Naive thymus-derived CD8-positive, alpha-beta T cell (primary cell): ENCODE measurements at regions not wholly inside any gene's neighbourhood (a gene's known extent, or its start where the extent isn't known, plus 50 kb on each side); places are given as distances from the start of the nearest gene placed in this dataset.
"Not testable (repeated sequence)": the region's sequence is repeated elsewhere in the genome, so short reads cannot be mapped to it uniquely, and the experiment has no call there.

Experiments used
- ATAC-seq, 2 donors: fragments of 150-1000 bp; cut with Tn5 transposase in 1 of 2; sonication (Bioruptor Pico), chemical (Tn5 transposase) in 1 of 2; 1 replicate in 1 of 2; 2 replicates in 1 of 2; pipeline ENCODE4 v1.10.0; 2021; ENCODE audit warnings: mild to moderate bottlenecking in 2 of 2, moderate library complexity in 2 of 2
- POLR2A ChIA-PET: fragments of 350-600 bp; sonication (Branson Sonifier 250); formaldehyde crosslinking; loops from one replicate; lab custom pipeline; 2021; ENCODE audit warnings: antibody characterized with exemption; lab: Charles Lee
- DNase-seq, 10 donors: peaks; one replicate each; pipeline versions ENCODE4 v3.0.0 to v3.0.0-alpha.2; 2020 to 2022
- H3K27ac Mint-ChIP-seq, 10 donors: one replicate each; pipeline ENCODE4 v1.8.0; 2020 to 2022; ENCODE audit warnings: mild to moderate bottlenecking in 10 of 10, mixed read lengths in 10 of 10, moderate library complexity in 4 of 10, inconsistent platforms in 1 of 10
- H3K27me3 Mint-ChIP-seq, 5 donors: one replicate each; pipeline ENCODE4 v1.8.0; 2021 to 2022; ENCODE audit warnings: mixed read lengths in 5 of 5
- H3K36me3 Mint-ChIP-seq, 3 donors: one replicate each; pipeline ENCODE4 v1.8.0; 2020 to 2022; ENCODE audit warnings: mixed read lengths in 3 of 3, mild to moderate bottlenecking in 2 of 3, inconsistent platforms in 1 of 3
- H3K4me1 Mint-ChIP-seq, 4 donors: one replicate each; pipeline ENCODE4 v1.8.0; 2021 to 2022; ENCODE audit warnings: mixed read lengths in 4 of 4
- H3K4me3 Mint-ChIP-seq, 10 donors: one replicate each; pipeline ENCODE4 v1.8.0; 2020 to 2022; ENCODE audit warnings: mild to moderate bottlenecking in 10 of 10, mixed read lengths in 10 of 10, moderate library complexity in 6 of 10, inconsistent platforms in 1 of 10
- H3K9me3 Mint-ChIP-seq, 9 donors: one replicate each; pipeline ENCODE4 v1.8.0; 2020 to 2022; ENCODE audit warnings: mixed read lengths in 9 of 9, mild to moderate bottlenecking in 3 of 9, inconsistent platforms in 1 of 9, moderate library complexity in 1 of 9

DNA sequence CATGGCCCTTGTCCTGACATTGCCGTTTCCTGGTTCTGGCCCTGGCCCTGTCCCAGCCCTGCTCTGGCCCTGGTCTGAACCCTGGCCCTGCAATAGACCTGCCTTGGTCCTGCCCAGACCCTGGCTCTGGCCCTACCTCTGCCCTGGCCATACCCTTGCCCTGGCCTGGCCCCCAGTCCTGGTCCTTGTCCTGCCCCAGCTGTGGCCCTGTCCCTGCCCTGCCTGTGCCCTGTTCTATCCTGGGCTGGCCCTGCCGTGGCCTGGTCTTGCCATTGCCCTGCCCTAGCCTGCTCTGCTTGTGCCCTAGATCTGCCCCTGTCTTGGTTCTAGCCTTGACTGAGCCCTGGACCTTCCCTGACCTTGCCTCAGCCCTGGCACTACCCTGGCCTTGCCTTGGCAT, 1560.1 kb downstream of the RPIA start:
- H3K9me3 Mint-ChIP-seq, result peaks cover 0 to 14% (median 10%) of the 10 kb centered on the region in 9 donors
- H3K4me1 Mint-ChIP-seq, DNase-seq, H3K27ac Mint-ChIP-seq, H3K36me3 Mint-ChIP-seq, H3K4me3 Mint-ChIP-seq, H3K27me3 Mint-ChIP-seq, POLR2A ChIA-PET, ATAC-seq: not testable (repeated sequence)

DNA sequence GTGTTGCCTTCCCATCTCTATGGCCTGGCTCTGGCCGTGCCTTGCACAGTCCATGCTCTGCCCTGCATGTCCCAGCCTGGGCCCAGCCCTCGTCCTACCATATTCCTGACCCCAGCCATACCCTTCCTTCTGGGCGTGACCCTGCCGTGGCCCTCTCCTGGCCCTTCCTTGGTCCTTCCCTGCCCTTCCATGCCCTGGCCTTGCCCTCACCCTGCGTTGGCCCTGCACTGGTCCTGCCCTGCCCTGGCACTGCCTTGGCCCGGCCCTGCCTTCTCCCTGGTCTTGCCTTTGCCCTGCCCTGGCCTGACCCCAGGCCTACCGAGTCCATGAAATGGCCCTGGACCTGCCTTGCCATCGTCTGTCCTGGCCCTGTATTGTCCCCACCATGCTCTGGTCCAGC, 1561.8 kb downstream of the RPIA start:
- DNase-seq, H3K27ac Mint-ChIP-seq, POLR2A ChIA-PET, H3K27me3 Mint-ChIP-seq, ATAC-seq, H3K4me1 Mint-ChIP-seq, H3K4me3 Mint-ChIP-seq: not testable (repeated sequence)
- Mint-ChIP-seq H3K36me3 (peaks cover 0 to 18% (median 0%) of the 10 kb centered on the region in 3 donors), H3K9me3 (peaks cover 6 to 31% (median 19%) of the 10 kb centered on the region in 9 donors)

DNA sequence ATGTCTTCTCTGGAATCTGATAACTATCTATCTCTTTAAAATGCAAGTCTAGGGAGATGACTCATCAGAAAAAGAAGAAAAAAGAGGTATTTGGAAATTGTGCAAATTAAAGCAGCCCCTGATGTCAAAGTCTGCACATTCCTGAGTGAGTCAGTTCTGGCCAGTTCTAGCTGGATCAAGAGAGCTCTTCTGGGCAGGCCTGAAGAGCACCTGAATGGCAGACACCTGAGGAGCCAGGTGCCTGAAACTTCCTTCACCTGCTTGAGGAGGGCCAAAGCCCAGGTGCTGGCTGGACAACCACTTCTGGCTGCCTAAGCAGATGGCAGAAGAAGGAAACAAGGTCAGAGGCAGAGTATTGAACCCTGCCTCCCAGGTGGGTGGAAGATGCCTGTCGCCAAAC, 1575.4 kb downstream of the RPIA start:
- H3K9me3 Mint-ChIP-seq, H3K4me1 Mint-ChIP-seq, H3K36me3 Mint-ChIP-seq, DNase-seq, POLR2A ChIA-PET, ATAC-seq, H3K27me3 Mint-ChIP-seq, H3K4me3 Mint-ChIP-seq, H3K27ac Mint-ChIP-seq: not testable (repeated sequence)

DNA sequence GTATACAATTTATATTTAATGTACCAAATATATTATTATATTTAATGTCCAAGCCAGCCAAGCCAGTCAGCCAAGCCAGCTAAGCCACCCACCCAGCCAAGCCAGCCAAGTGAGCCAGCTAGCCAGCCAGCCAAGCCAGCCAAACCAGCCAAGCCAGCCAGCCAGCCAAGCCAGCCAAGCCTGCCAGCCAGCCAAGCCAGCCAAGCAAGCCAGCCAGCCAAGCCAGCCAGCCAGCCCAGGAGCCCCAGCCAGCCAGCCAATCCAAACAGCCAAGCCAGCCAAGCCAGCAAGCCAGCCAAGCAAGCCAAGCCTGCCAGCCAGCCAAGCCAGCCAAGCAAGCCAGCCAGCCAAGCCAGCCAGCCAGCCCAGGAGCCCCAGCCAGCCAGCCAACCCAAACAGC, 1596.3 kb downstream of the RPIA start:
- ATAC-seq, POLR2A ChIA-PET, DNase-seq: not testable (repeated sequence)

DNA sequence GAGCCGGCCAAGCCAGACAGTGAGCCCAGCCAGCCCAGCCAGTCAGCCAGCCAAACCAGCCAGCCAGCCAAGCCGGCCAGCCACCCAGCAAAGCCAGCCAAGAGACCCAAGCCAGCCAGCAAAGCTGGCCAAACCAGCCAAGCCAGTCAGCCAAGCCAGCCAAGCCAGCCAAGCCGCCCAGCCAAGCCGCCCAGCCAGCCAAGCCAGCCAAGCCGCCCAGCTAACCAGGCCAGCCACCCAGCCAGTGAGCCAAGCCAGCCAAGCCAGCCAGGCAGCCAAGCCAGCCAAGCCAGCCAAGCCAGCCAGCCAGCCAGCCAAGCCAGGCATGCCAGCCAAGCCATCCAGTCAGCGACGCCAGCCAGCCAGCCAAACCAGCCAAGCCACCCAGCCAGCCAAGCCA, 1596.9 kb downstream of the RPIA start:
- H3K9me3 Mint-ChIP-seq, H3K27me3 Mint-ChIP-seq, ATAC-seq, H3K36me3 Mint-ChIP-seq, DNase-seq, H3K4me3 Mint-ChIP-seq, H3K27ac Mint-ChIP-seq, H3K4me1 Mint-ChIP-seq, POLR2A ChIA-PET: not testable (repeated sequence)

More for the DNA sequence above, 1596.3 kb downstream of the RPIA start:
- not testable (repeated sequence) for H3K4me1 Mint-ChIP-seq, H3K27me3 Mint-ChIP-seq, H3K27ac Mint-ChIP-seq, H3K4me3 Mint-ChIP-seq, H3K9me3 Mint-ChIP-seq, H3K36me3 Mint-ChIP-seq

DNA sequence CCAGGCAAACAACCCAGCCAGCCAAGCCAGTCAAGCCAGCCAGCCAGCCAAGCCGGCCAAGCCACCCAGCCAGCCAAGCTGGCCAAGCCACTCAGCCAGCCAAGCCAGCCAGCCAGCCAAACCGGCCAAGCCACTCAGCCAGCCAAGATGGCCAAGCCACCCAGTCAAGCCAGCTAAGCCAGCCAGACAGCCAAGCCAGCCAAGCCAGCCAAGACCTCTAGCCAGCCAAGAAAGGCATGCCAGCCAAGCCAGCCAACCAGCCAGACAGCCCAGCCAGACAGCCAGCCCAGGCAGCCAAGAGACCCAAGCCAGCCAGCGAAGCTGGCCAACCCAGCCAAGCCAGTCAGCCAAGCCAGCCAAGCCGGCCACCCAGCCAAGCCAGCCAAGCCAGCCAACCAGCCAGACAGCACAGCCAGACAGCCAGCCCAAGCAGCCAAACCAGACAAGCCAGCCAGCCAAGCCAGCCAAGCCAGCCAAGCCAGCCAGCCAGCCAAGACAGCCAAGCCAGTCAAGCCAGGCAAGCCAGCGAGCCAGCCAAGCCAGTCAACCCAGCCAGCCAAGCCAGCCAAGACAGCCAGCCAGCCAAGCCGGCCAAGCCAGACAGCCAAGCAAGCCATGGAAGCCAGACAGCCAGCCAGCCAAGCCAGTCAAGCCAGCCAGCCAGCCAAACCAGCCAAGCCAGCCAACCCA, 1598.0 kb downstream of the RPIA start:
- POLR2A ChIA-PET, H3K4me1 Mint-ChIP-seq, H3K36me3 Mint-ChIP-seq, H3K27me3 Mint-ChIP-seq, H3K27ac Mint-ChIP-seq, H3K9me3 Mint-ChIP-seq, ATAC-seq, H3K4me3 Mint-ChIP-seq: not testable (repeated sequence)
- DNase-seq, result peak in 1 of 10 donors; percentile 60

DNA sequence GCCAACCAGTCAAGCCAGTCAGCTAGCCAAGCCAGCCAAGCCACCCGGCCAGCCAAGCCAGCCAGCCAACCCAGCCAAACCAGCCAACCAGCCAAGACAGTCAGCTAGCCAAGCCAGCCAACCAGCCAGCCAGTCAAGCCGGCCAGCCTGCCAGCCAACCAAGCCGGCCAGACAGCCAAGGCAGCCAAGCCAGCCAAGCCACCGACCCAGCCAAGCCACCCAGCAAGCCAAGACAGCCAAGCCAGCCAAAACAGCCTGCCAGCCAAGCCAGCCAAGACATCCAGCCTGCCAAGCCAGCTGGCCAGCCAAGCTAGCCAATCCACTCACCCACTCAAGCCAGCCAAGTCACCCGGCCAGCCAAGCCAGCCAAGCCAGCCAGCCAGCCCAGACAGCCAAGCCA, 1599.2 kb downstream of the RPIA start:
- ATAC-seq, H3K4me3 Mint-ChIP-seq, POLR2A ChIA-PET, H3K27me3 Mint-ChIP-seq, H3K36me3 Mint-ChIP-seq, H3K4me1 Mint-ChIP-seq, H3K27ac Mint-ChIP-seq, DNase-seq: not testable (repeated sequence)
- peaks cover 0 to 11% (median 0%) of the 10 kb centered on the region in 9 donors for H3K9me3 Mint-ChIP-seq

DNA sequence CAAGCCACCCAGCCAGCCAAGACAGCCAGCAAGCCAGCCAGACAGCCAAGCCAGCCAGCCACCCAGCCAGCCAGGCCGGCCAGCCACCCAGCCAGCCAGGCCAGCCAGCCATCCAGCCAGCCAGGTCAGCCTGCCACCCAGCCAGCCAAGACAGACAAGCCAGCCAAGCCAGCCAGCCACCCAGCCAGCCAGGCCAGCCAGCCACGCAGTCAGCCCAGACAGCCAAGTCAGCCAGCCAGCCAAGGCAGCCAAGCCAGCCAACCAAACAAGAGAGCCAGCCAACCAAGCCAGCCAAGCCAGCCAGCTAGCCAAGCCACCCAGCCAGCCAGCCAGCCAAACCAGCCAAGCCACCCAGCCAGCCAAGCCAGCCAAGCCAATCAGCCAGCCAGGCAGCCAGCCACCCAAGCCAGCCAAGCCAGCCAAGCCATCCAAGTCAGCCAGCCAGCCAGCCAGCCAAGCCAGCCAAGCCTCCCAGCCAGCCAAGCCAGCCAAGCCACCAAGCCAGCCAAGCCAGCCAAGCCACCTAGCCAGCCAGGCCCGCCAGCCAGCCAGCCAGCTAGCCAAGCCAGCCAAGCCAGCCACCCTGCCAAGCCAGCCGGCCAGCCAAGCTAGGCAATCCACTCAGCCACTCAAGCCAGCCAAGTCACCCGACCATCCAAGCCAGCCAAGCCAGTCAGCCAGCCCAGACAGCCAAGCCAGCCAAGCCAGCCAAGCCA, 1599.9 kb downstream of the RPIA start:
- H3K27ac Mint-ChIP-seq, ATAC-seq, H3K4me1 Mint-ChIP-seq, H3K4me3 Mint-ChIP-seq, H3K27me3 Mint-ChIP-seq, POLR2A ChIA-PET, H3K36me3 Mint-ChIP-seq: not testable (repeated sequence)
- H3K9me3 Mint-ChIP-seq, result peaks cover 0 to 18% (median 0%) of the 10 kb centered on the region in 9 donors
- DNase-seq, result peak in 1 of 10 donors; percentile 76

DNA sequence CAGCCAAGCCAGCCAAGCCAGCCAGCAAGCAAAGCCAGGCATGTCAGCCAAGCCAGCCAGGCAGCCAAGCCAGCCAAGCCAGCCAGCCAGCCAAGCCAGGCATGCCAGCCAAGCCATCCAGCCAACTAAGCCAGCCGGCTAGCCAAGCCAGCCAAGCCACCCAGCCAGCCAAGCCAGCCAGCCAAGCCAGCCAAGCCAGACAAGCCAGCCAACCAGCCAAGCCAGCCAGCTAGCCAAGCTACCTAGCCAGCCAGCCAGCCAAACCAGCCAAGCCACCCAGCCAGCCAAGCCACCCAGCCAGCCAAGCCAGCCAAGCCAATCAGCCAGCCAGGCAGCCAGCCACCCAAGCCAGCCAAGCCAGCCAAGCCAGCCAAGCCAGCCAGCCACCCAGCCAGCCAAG, 1600.5 kb downstream of the RPIA start:
- DNase-seq, result peak in 1 of 10 donors; percentile 66
- not testable (repeated sequence) for H3K36me3 Mint-ChIP-seq

DNA sequence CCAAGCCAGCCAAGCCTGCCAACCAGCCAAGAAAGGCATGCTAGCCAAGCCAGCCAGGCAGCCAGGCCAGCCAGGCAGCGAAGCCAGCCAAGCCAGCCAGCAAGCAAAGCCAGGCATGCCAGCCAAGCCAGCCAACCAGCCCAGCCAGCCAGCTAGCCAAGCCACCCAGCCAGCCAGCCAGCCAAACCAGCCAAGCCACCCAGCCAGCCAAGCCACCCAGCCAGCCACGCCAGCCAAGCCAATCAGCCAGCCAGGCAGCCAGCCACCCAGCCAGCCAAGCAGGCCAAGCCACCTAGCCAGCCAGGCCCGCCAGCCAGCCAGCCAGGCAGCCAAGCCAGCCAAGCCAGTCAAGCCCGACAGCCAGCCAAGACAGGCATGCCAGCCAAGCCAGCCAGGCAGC, 1601.0 kb downstream of the RPIA start:
- H3K4me1 Mint-ChIP-seq, H3K27me3 Mint-ChIP-seq, DNase-seq, H3K27ac Mint-ChIP-seq, ATAC-seq, H3K4me3 Mint-ChIP-seq, POLR2A ChIA-PET, H3K36me3 Mint-ChIP-seq: not testable (repeated sequence)
- peaks cover 0 to 19% (median 0%) of the 10 kb centered on the region in 9 donors for H3K9me3 Mint-ChIP-seq

More for the DNA sequence above, 1600.5 kb downstream of the RPIA start:
- H3K27ac Mint-ChIP-seq, H3K4me3 Mint-ChIP-seq, H3K27me3 Mint-ChIP-seq, POLR2A ChIA-PET, H3K4me1 Mint-ChIP-seq, ATAC-seq: not testable (repeated sequence)
- peaks cover 0 to 19% (median 0%) of the 10 kb centered on the region in 9 donors for H3K9me3 Mint-ChIP-seq

DNA sequence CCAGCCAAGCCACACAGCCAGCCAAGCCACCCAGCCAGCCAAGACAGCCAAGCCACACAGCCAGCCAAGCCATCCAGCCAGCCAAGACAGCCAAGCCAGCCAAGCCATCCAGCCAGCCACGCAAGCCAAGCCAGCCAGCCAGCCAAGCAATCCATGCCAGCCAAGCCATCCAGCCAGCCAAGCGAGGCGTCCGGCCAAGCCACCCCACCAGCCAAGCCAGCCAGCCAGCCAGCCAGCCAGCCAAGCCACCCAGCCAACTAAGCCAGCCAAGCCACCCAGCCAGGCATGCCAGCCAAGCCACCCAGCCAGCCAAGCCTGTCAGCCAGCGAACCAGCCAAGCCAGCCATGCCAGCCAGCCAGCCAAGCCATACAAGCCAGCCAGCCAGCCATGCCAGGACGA, 1601.8 kb downstream of the RPIA start:
- POLR2A ChIA-PET, H3K36me3 Mint-ChIP-seq, H3K4me3 Mint-ChIP-seq, H3K4me1 Mint-ChIP-seq, ATAC-seq, H3K27me3 Mint-ChIP-seq, H3K27ac Mint-ChIP-seq: not testable (repeated sequence)
- peak in 1 of 10 donors; percentile 61 for DNase-seq
- H3K9me3 Mint-ChIP-seq, result peaks cover 0 to 19% (median 0%) of the 10 kb centered on the region in 9 donors

DNA sequence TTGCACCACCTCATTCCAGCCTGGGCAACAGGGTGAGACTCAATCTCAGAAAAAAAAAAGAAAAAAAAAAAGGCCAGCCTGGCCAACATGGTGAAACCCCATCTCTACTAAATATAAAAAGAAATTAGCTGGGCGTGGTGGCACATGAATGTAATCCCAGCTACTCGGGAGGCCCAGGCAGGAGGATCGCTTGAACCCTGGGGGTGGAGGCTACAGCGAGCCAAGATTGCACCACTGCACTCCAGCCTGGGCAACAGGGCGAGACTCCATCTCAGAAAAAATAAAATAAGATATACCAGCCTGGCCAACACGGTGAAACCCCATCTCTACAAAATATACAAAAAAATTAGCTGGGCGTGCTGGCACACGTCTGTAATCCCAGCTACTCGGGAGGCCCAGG, 1602.3 kb downstream of the RPIA start:
- H3K9me3 Mint-ChIP-seq, result peaks cover 0 to 22% (median 0%) of the 10 kb centered on the region in 9 donors
- POLR2A ChIA-PET, H3K27ac Mint-ChIP-seq, H3K36me3 Mint-ChIP-seq, ATAC-seq, H3K4me1 Mint-ChIP-seq, H3K4me3 Mint-ChIP-seq, DNase-seq, H3K27me3 Mint-ChIP-seq: not testable (repeated sequence)

DNA sequence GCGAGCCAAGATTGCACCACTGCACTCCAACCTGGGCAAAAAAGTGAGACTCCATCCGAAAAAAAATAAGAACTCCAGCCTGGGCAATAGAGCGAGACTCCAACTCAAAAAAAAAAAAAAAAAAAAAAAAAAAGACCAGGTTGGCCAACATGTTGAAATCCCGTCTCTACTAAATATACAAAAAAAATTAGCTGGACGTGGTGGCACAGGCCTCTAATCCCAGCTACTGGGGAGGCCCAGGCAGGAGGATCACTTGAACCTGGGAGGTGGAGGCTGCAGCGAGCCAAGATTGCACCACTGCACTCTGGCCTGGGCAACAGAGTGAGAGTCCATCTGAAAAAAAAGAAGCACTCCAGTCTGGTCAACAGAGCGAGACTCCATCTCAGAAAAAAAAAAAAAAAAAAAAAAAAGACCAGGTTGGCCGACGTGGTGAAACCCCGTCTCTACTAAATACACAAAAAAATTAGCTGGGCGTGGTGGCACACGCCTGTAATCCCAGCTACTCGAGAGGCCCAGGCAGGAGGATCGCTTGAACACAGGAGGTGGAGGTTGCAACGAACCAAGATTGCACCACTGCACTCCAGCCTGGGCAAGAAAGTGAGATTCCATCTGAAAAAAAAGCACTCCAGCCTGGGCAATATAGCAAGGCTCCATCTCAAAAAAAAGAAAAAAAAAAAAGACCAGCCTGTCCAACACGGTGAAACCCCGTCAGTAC, 1603.7 kb downstream of the RPIA start:
- POLR2A ChIA-PET, H3K36me3 Mint-ChIP-seq, DNase-seq, H3K27me3 Mint-ChIP-seq, H3K27ac Mint-ChIP-seq, H3K4me1 Mint-ChIP-seq, H3K4me3 Mint-ChIP-seq, ATAC-seq: not testable (repeated sequence)
- peaks cover 0 to 22% (median 2%) of the 10 kb centered on the region in 9 donors for H3K9me3 Mint-ChIP-seq
